Cerebellar cortex (tissue), 1 donor: ENCODE measurements at regions not wholly inside any gene's neighbourhood (a gene's known extent, or its start where the extent isn't known, plus 50 kb on each side); places are given as distances from the start of the nearest gene placed in this dataset.

Experiments
- DNase-seq: peaks from one replicate; pipeline ENCODE4 v3.0.0-alpha.2; 2015; ENCODE audit warnings: low spot score

GRCh38 chr14:97726676-97727075 is 929.5 kb downstream of the VRK1 start:
- no peak for DNase-seq

GRCh38 chr14:97730706-97731105 is 933.5 kb downstream of the VRK1 start:
- DNase-seq = no peak

GRCh38 chr14:97731800-97732199 is 934.6 kb downstream of the VRK1 start:
- DNase-seq = no peak

- no peak for DNase-seq
These were observed 950.1 kb downstream of the VRK1 start for GRCh38 chr14:97747316-97747715.

GRCh38 chr14:97748616-97749015 is 951.4 kb downstream of the VRK1 start:
- no peak for DNase-seq

GRCh38 chr14:97757491-97757890 is 960.3 kb downstream of the VRK1 start:
- DNase-seq = no peak

GRCh38 chr14:97760050-97760449 is 962.9 kb downstream of the VRK1 start:
- no peak for DNase-seq

GRCh38 chr14:97762386-97762785 is 965.2 kb downstream of the VRK1 start:
- DNase-seq = no peak

- no peak for DNase-seq
These were observed 974.3 kb downstream of the VRK1 start for GRCh38 chr14:97771340-97772045.

- no peak for DNase-seq
These were observed 976.4 kb downstream of the VRK1 start for GRCh38 chr14:97773598-97773997.

GRCh38 chr14:97776890-97777558 is 979.8 kb downstream of the VRK1 start:
- DNase-seq = no peak

GRCh38 chr14:97777622-97778355 is 980.6 kb downstream of the VRK1 start:
- DNase-seq = no peak

GRCh38 chr14:97779140-97779539 is 982.0 kb downstream of the VRK1 start:
- no peak for DNase-seq

- no peak for DNase-seq
These were observed 983.6 kb downstream of the VRK1 start for GRCh38 chr14:97780804-97781203.

GRCh38 chr14:97781961-97782360 is 984.8 kb downstream of the VRK1 start:
- no peak for DNase-seq

GRCh38 chr14:97782871-97783414 is 985.8 kb downstream of the VRK1 start:
- DNase-seq = no peak

- no peak for DNase-seq
These were observed 988.3 kb downstream of the VRK1 start for GRCh38 chr14:97785495-97785894.

- no peak for DNase-seq
These were observed 991.2 kb downstream of the VRK1 start for GRCh38 chr14:97788364-97788763.

GRCh38 chr14:97788846-97789526 is 991.8 kb downstream of the VRK1 start:
- no peak for DNase-seq

- DNase-seq = no peak
These were observed 993.9 kb downstream of the VRK1 start for GRCh38 chr14:97791072-97791471.

- DNase-seq = no peak
These were observed 994.7 kb downstream of the VRK1 start for GRCh38 chr14:97791906-97792305.

- no peak for DNase-seq
These were observed 999.3 kb downstream of the VRK1 start for GRCh38 chr14:97796511-97796910.
